Testis (tissue), 2 donors: ENCODE measurements at regions not wholly inside any gene's neighbourhood (a gene's known extent, or its start where the extent isn't known, plus 50 kb on each side); places are given as distances from the start of the nearest gene placed in this dataset.

Source experiments
- POLR2A ChIP-seq: fragments of 450-650 bp; IDR thresholded peaks from one replicate; pipeline ENCODE4 v1.6.1; 2017; ENCODE audit warnings: antibody characterized with exemption, mild to moderate bottlenecking, moderate library complexity
- TF ChIP-seq, protein P1 (sequence below), 3 experiments: fragments of 450-650 bp in 2 of 3; fragments of 200-600 bp in 1 of 3; sonication (generic) in 1 of 3; IDR thresholded peaks; one replicate each; pipeline ENCODE4 v1.5.1; 2016 to 2019; ENCODE audit warnings: antibody characterized with exemption in 3 of 3, mild to moderate bottlenecking in 2 of 3, moderate library complexity in 1 of 3

DNA sequence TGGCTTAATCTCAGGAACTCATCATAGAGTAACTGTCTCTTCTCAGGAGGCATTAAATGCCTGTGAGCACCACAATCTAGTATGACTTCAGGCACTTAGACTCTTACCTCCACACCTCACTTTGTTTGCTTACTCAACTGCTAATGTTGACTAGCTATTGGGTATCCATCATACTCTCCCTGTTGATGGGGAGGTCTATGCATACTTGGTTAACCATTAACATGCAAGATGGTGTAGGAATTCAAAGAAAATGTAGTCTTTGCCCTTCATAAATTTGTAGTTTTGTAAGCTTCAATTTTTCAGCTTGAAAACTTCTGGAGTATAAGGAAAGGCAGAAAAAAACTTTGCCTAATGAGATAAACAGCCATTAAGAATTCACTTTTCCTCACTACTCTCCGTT, 501.0 kb upstream of the MARCKS start:
- TF ChIP-seq, protein P1, sequence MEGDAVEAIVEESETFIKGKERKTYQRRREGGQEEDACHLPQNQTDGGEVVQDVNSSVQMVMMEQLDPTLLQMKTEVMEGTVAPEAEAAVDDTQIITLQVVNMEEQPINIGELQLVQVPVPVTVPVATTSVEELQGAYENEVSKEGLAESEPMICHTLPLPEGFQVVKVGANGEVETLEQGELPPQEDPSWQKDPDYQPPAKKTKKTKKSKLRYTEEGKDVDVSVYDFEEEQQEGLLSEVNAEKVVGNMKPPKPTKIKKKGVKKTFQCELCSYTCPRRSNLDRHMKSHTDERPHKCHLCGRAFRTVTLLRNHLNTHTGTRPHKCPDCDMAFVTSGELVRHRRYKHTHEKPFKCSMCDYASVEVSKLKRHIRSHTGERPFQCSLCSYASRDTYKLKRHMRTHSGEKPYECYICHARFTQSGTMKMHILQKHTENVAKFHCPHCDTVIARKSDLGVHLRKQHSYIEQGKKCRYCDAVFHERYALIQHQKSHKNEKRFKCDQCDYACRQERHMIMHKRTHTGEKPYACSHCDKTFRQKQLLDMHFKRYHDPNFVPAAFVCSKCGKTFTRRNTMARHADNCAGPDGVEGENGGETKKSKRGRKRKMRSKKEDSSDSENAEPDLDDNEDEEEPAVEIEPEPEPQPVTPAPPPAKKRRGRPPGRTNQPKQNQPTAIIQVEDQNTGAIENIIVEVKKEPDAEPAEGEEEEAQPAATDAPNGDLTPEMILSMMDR (IDR thresholded peaks at IDR 0.05): no peak
- TF ChIP-seq POLR2A: no peak
